SK-N-SH (cell line): ENCODE measurements at regions not wholly inside any gene's neighbourhood (a gene's known extent, or its start where the extent isn't known, plus 50 kb on each side); places are given as distances from the start of the nearest gene placed in this dataset.

Source experiments
- CTCF ChIP-seq: fragments of 200-600 bp; sonication (generic); IDR thresholded peaks from 2 replicates; pipeline ENCODE4 v1.6.1; 2017; ENCODE audit warnings: antibody characterized with exemption, mild to moderate bottlenecking, moderate library complexity
- IRF3 ChIP-seq: fragments of 150-350 bp; IDR thresholded peaks from 2 replicates; pipeline ENCODE4 v1.6.1; 2016; ENCODE audit warnings: mild to moderate bottlenecking, low read depth, low read length
- MAX ChIP-seq: IDR thresholded peaks from 2 replicates; pipeline ENCODE4 v1.4.0; 2012; ENCODE audit warnings: low read depth
- NFIC ChIP-seq: IDR thresholded peaks from 2 replicates; pipeline ENCODE4 v1.4.0; 2012; ENCODE audit warnings: borderline replicate concordance
- NRF1 ChIP-seq: IDR thresholded peaks from 2 replicates; pipeline ENCODE4 v1.6.1; 2012; ENCODE audit warnings: low read depth, mild to moderate bottlenecking, low read length
- POLR2AphosphoS5 ChIP-seq: IDR thresholded peaks from 2 replicates; pipeline ENCODE4 v1.6.1; 2012; ENCODE audit warnings: low read depth, low read length
- RAD21 ChIP-seq: IDR thresholded peaks from 2 replicates; pipeline ENCODE4 v1.6.1; 2012; ENCODE audit warnings: mild to moderate bottlenecking, low read length
- RCOR1 ChIP-seq: fragments of 150-350 bp; IDR thresholded peaks from 2 replicates; pipeline ENCODE4 v1.6.1; 2017; ENCODE audit warnings: antibody characterized with exemption, low read length
- RFX5 ChIP-seq: IDR thresholded peaks from 2 replicates; pipeline ENCODE4 v1.6.1; 2012; ENCODE audit warnings: mild to moderate bottlenecking, improper control_type of control experiment, low read length
- TCF12 ChIP-seq: IDR thresholded peaks from 2 replicates; pipeline ENCODE4 v1.4.0; 2012
- USF2 ChIP-seq: fragments of 150-350 bp; IDR thresholded peaks from 2 replicates; pipeline ENCODE4 v1.6.1; 2017; ENCODE audit warnings: antibody characterized with exemption, low read length, low read depth, borderline replicate concordance
- YY1 ChIP-seq: IDR thresholded peaks from 2 replicates; pipeline ENCODE4 v1.4.0; 2012; ENCODE audit warnings: low read depth, mild to moderate bottlenecking
- ZBTB33 ChIP-seq: IDR thresholded peaks from 2 replicates; pipeline ENCODE4 v1.4.0; 2012; ENCODE audit warnings: low read depth, borderline replicate concordance

- TF ChIP-seq USF2, result no peak
- no peak for TF ChIP-seq MAX
- no peak for TF ChIP-seq IRF3
- TF ChIP-seq CTCF, result no peak
- TF ChIP-seq YY1, result no peak
- TF ChIP-seq POLR2AphosphoS5, result no peak
- no peak for TF ChIP-seq RFX5
- no peak for TF ChIP-seq ZBTB33
- TF ChIP-seq NFIC, result no peak
- TF ChIP-seq NRF1, result no peak
- no peak for TF ChIP-seq TCF12
- TF ChIP-seq RCOR1, result no peak
- TF ChIP-seq RAD21, result no peak
Observed at GRCh38 chr15:99504071-99504822, 61.5 kb upstream of the MEF2A start.
